ENCODE measurements at regions not wholly inside any gene's neighbourhood (a gene's known extent, or its start where the extent isn't known, plus 50 kb on each side); places are given as distances from the start of the nearest gene placed in this dataset.

GRCh38 chr3:43857361-43858293 is 166.9 kb downstream of the ABHD5 start:
- TF ChIP-seq CTCF (IDR thresholded peaks at IDR 0.05), result no peak
- ATAC-seq (no peak), DNase-seq (no peak)
- no peak overlapping the region for H3K27ac ChIP-seq
- no peak overlapping the region for H3K4me3 ChIP-seq
- H3K4me1 ChIP-seq, result no peaks in the 10 kb centered on the region
- no peaks in the 10 kb centered on the region for H3K36me3 ChIP-seq (ENCODE audit: insufficient read depth in 1 of 2, low read depth in 1 of 2)
- WGBS, 3 donors, result 66 to 71% (median 67%) methylated on average over 6 of the region's 6 CpGs
- H3K9me3 ChIP-seq, result no peaks in the 10 kb centered on the region
- intact Hi-C loops (cut with DNase I), result no loop called here
- H3K27me3 ChIP-seq (ENCODE audit: insufficient read depth in 3 of 3, low read length in 2 of 3), result peaks cover 0 to 36% (median 10%) of the 10 kb centered on the region in 3 donors

- WGBS, 3 donors, result 18 to 23% (median 21%) methylated on average over 14 of the region's 14 CpGs
- ATAC-seq (no peak), DNase-seq (no peak)
- no peaks in the 10 kb centered on the region for H3K4me1 ChIP-seq
- H3K36me3 ChIP-seq (ENCODE audit: insufficient read depth in 1 of 2, low read depth in 1 of 2), result no peaks in the 10 kb centered on the region
- peaks cover 0 to 36% (median 10%) of the 10 kb centered on the region in 3 donors for H3K27me3 ChIP-seq (ENCODE audit: insufficient read depth in 3 of 3, low read length in 2 of 3)
- TF ChIP-seq CTCF (IDR thresholded peaks at IDR 0.05), result no peak
- intact Hi-C loops (cut with DNase I), result no loop called here
- H3K27ac ChIP-seq, result no peak overlapping the region
- H3K4me3 ChIP-seq, result no peak overlapping the region
- H3K9me3 ChIP-seq, result no peaks in the 10 kb centered on the region
Measured at GRCh38 chr3:43858294-43858701, 167.6 kb downstream of the ABHD5 start.

GRCh38 chr3:43859766-43860165 is 169.0 kb downstream of the ABHD5 start:
- no peak overlapping the region for H3K4me3 ChIP-seq
- ATAC-seq, result no peak
- DNase-seq, result no peak
- peaks cover 0 to 36% (median 10%) of the 10 kb centered on the region in 3 donors for H3K27me3 ChIP-seq (ENCODE audit: insufficient read depth in 3 of 3, low read length in 2 of 3)
- WGBS, 3 donors, result 60 to 76% (median 75%) methylated on average over 3 of the region's 3 CpGs
- H3K9me3 ChIP-seq, result no peaks in the 10 kb centered on the region
- H3K4me1 ChIP-seq, result no peaks in the 10 kb centered on the region
- no peak for TF ChIP-seq CTCF (IDR thresholded peaks at IDR 0.05)
- H3K27ac ChIP-seq, result no peak overlapping the region
- H3K36me3 ChIP-seq (ENCODE audit: insufficient read depth in 1 of 2, low read depth in 1 of 2), result no peaks in the 10 kb centered on the region
- intact Hi-C loops (cut with DNase I), result no loop called here

- no peak for TF ChIP-seq CTCF (IDR thresholded peaks at IDR 0.05)
- intact Hi-C loops (cut with DNase I), result no loop called here
- WGBS, 3 donors, result 78 to 93% (median 87%) methylated on average over 3 of the region's 3 CpGs
- DNase-seq, result no peak
- H3K27me3 ChIP-seq (ENCODE audit: insufficient read depth in 3 of 3, low read length in 2 of 3), result peaks cover 0 to 29% (median 6%) of the 10 kb centered on the region in 3 donors
- H3K9me3 ChIP-seq, result no peaks in the 10 kb centered on the region
- H3K4me1 ChIP-seq, result no peaks in the 10 kb centered on the region
- no peak overlapping the region for H3K4me3 ChIP-seq
- no peak overlapping the region for H3K27ac ChIP-seq
- ATAC-seq, result no peak
- no peaks in the 10 kb centered on the region for H3K36me3 ChIP-seq (ENCODE audit: insufficient read depth in 1 of 2, low read depth in 1 of 2)
Measured at GRCh38 chr3:43861635-43862034, 170.9 kb downstream of the ABHD5 start.

Measured in psoas muscle (tissue), 7 donors.